HG03280 (cell line): ENCODE measurements at regions not wholly inside any gene's neighbourhood (a gene's known extent, or its start where the extent isn't known, plus 50 kb on each side); places are given as distances from the start of the nearest gene placed in this dataset.
"Not testable (repeated sequence)": the region's sequence is repeated elsewhere in the genome, so short reads cannot be mapped to it uniquely, and the experiment has no call there.

ENCODE experiments used
- ATAC-seq: cut with Tn5 transposase; IDR thresholded peaks from one replicate; pipeline ENCODE4 v1.9.1; 2021; ENCODE audit warnings: mild to moderate bottlenecking, moderate library complexity; ENCODE audit not compliant: unreplicated experiment

DNA sequence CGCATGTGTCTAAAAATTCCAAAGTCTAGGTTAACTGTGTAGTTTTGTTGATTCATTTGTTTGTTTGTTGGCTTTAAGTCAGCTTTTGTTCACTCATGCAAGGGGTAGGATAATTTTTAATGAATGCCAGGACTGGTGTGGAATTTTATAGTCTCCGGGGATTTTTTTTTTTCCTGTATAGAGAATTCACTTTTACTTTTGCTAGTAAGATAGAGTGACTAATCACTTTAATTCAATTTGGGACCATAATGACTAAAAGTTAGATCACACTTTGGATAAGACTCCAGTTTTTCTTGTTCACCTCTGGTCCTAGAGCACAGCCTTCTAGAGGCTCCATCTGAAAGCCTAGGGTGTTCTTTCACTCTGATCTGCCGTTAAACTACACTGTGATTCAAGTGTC, 1690.0 kb downstream of the PCDH9 start:
- no peak for ATAC-seq

DNA sequence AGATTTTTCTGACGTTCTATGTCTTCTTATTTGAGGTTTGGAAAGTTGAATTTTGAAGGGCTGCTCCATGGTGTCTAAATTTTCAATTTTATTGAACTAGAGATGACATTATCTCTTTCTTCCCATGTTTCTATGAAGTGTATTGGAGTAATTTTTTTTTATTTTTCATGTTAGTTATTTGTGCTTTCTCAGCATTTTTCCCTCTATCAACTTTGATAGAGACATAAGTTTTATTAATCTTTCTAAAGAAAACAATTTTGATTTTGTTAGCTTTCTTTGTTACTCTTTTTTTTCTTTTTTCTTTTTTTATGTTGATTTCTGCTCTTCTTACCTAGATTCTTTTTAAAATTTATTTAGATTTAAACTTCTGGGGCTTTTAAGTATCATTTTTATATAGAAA, 1694.8 kb downstream of the PCDH9 start:
- no peak for ATAC-seq

DNA sequence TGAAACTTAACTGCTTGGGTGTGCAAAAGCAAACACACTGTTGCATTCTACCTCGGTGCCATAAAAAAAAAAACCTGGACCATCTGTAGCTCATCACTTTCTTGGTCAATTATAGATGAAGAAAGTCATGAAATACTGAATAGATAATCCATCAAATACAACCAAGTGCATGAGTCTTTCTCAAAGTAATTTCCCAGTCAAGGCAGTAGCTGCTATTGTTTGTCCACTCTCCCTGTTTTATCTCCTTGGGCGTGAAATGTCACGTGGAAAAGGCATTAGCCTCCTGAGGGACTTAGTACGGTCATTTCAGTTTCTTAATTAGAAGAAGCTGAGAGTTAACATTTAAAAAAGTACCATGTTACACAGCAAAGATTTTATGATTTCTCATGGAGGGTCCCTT, 1697.9 kb downstream of the PCDH9 start:
- ATAC-seq = no peak

DNA sequence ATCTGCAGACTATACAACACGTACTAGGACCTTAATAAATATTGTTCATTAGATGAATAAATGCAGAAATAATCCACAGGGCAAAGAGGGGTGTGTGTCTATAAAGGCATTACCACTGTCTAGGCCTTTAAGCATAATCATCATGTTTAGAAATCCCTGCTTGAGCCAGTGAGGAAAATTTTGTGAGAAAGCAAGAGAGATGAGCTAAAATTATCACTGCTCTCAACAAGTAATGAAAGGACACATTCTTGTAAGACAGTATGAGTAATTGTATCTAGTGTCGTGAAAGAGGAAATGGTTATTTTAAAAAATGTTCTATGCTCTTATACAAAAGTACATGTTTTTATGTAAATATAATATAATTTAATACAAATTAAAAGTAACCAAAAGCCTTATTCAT, 1699.4 kb downstream of the PCDH9 start:
- ATAC-seq = no peak

DNA sequence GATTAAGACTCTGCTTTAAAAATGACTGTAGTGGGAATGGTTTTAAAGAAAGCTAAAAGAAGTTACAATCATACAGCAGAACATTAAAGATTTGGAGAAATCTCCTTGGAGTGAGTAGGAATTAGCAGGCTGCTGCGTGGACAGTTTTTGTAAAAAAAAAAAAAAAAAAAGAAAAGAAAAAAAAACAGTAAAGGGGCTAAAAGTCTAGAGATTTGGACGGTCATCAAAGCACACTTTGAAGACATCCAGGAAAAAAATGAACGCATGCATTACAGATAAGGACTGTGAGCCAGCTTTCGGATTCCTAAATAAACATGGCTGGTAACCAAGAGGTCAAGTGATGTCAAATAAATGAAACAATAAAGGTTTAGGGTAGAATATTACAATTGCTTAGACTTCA, 1700.6 kb downstream of the PCDH9 start:
- no peak for ATAC-seq

DNA sequence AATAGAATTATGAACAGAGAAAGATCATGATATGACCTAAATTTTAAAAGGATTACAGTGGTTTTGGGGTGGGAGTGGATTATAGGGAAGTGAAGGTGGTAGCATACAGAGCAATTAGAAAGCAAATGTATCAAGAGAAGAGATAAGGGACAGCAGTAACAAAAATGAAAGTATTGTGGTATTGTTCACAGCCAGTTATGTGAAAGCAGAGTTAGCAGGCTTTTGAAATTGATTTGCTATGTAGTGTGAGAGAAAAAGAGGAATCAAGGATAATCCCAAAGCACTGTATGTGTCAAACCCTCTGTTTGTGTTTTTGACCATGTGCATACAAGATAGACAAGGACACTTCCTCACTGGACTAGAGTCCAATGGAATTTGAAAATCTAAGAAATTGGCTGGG, 1721.4 kb downstream of the PCDH9 start:
- no peak for ATAC-seq

DNA sequence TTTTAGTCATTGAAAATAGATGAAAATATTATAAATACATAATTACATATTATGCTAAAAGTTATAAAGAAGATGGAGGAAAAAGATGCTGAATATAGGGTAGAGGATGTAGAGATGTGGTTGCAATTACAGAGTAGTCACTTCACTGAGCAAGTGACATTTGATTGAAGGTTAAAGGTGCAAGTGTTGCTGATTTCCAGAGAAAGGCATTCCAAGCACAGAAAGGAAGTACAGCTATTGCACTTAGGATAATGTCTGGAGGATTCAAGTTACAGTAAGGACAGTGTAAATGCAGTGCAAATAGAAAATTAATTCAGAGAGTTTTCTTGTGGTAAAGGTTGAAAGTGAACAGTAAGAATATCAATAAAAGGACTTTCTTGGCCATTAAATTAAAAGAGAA, 1721.8 kb downstream of the PCDH9 start:
- ATAC-seq = no peak

DNA sequence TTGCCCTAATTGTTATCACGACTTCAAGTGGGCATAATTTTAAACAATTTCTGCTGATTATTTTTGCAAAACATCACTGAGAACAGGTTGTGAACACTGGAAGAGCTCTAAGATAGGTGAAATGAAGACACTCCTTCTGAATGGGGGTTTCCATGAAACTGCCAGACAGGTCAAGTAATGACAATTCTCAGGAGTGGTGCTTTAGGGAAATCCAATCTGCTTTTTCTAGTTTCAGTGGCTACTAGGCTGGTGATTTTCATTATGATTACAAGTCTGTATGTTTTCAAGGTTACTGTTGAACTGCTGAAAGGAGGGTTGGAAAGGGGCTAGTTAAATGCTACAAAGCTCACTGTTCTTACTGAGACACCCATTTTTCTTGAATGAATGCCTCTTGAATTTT, 1724.2 kb downstream of the PCDH9 start:
- ATAC-seq = no peak

DNA sequence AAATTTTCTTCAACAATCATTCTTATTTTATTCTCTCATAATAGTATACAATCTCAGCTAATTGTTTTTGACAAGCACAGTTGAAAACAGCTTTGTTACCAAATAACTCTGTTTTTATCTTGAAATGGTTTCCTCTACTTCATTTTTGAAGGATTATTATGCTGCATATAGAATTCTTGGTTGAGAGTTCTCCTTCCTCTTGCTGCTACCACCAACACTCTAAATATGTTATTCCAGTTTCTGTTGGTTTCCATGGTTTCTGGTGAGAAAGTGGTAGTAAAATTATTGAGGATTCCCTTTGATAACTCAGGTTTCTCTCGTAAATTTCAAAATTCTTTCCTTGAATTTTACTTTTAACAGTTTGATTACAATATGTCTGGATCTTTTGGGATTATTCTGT, 1725.9 kb downstream of the PCDH9 start:
- no peak for ATAC-seq

DNA sequence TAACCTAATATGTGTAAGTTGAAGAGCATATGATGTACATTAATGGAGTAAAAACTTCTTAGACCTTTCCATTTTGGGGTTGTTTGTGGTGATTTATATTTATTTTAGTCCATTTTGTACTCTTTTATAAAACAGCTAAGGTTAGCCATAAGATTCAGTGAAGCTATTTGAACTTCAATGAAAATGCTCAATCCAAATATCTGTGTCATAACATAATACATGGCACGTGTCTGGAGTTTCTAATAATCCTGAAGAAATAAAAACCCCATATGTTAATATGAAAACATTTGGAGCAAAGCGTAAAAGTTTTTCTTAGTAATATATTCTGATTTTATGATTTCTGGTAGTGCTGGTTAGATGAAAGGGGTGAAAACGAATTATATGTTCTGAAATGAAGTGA, 1729.7 kb downstream of the PCDH9 start:
- ATAC-seq = no peak

DNA sequence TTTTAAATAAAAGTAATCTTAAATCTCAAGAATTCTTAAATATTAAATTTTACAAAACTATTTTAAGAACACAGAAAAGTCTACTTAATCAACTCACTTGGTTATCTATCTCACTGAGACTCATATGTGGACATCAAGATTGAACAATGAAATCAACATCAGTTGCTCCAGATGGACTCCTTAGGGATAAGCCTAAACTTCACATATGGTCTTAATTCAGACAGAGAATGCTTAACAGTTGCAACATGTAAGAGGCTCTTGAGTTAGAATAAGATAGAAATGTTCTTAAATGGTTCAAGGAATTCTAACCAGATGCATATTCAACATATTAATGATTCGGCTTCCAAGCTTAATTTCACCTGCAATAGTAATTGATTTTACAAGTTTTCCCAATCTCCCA, 1730.9 kb downstream of the PCDH9 start:
- ATAC-seq = no peak

DNA sequence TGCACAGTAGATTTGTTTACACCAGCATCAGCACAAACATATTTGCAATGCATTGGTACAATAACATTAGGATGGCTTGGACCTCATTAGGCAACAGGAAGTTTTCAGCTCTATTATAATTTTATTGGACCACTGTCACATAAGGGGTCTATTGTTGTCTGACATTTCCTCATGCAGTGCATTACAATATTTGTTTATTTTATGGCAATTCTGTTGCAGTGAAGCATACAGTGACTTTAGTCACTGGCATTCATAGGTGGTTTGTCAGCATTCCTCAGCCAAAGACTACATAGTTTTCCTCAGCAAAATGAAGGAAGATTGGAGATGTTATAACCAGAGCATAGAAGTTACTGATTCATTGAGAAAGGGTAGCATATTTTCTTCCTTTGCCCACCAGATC, 1732.9 kb downstream of the PCDH9 start:
- no peak for ATAC-seq

DNA sequence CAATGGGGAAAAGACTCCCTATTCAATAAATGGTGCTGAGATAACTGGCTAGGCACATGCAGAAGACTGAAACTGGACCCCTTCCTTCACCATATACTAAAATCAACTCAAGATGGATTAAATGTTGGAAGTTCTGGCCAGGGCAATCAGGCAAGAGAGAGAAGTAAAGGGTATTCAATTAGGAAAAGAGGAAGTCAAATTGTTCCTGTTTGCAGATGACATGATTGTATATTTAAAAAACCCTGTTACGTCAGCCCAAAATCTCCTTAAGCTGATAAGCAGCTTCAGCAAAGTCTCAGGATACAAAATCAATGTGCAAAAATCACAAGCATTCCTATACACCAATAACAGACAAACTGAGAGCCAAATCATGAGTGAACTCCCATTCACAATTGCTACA, 1739.4 kb downstream of the PCDH9 start:
- not testable (repeated sequence) for ATAC-seq

DNA sequence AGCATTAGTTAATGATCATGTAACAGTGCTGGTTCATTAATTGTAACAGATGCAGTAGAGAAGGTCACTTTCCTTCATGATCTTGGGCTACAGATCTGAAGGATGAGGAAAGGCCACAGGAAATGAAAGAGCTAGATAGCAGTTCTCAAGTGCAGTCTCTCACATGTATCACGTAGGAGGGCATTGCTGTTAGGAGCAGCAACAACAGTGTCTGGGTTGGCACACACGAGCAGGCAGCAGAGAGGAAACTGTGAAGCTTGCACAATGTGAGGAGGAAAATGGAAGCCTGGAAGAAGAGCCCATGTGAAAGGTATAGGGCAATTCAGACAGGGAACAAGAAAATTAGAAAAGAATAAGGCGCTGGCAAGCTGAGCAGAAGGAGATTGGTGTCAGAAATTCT, 1741.5 kb downstream of the PCDH9 start:
- no peak for ATAC-seq

DNA sequence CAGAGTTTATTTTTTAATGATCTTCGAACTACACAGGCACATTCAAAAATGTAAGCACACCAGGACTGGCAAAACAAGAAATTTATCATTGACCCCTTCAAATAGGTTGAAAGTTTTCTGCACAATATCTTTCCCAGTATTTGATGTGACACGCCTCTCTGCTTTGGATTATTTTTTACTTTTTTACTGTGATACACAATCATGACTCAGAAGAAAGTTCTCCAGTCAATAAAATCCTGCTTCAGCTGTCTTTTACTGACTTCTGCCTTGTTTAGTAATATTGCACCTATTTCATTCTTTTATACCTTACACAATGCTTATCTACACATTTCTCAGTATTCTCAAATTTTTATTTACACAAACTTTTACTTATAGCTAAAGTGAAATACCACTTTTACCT, 1750.4 kb downstream of the PCDH9 start:
- no peak for ATAC-seq

DNA sequence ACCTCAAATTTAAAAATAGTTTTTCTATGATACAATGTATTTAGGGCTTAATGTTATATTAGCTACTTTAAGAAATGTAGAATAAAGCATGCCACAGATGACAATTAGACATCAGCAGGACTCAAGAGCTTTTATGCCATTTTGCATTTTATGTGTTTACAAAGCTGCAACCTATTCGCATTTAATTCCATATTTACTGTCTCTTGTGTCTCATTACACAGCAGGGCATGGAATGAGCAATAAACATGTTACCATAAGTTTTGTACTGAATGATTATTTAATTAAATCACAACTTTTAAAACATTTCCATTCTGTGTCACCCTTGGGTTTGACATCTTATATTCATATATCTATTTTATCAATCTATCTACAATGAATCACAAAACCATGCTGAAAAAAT, 1756.9 kb downstream of the PCDH9 start:
- no peak for ATAC-seq

DNA sequence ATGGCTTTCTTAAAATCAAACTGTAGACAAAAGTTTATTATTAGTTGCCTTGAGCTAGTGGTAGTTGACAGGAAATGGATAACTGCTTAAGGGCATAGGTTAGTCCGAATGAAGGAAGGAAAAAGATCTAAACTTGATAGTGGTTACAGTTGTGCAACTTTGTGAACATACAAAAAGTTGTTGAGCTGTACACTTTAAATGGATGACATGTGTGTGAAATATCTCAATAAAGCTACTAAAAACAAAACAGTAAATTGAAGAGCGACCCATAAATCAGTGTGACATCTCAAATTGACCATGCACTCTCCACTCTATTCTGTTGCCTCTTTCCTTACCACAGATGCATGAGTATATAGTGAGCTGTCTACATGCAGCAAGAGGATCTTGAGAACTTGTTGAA, 1757.8 kb downstream of the PCDH9 start:
- no peak for ATAC-seq

DNA sequence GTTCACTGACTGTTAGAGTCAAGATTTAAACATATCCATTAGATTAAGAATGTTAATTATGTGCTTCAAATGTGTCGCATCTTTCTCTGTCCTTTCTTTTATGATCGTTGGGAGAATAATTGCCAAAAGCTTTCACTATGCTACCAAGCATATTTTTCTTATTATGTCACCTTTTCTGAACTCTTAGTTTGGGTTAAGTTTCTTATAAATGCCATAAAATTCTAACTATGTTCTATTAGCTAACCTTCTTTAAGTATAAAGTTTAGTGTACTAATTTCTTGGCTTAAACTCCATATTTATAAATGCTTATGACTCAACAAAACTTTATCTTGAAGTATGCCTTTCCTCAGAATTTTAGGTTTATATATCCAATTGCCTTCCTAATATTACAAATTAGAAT, 1759.4 kb downstream of the PCDH9 start:
- no peak for ATAC-seq

DNA sequence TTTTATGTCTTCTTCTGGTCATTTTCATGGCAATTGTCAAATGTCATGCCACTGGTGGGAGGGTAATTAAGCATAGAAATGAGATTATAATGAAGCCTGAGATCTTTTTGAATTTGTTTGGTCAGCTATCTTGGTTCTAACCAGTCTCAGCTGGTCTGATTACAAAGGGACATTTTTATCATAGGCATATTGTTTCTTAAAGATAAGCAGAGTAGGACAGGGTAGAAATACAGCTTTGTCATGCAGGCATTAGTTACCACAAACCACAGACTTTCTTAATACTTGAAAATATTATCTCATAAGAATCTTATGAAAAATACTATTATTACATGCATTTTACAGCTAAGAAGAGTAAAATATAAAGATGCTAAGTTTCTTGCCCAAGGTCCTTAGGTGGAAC, 1761.5 kb downstream of the PCDH9 start:
- ATAC-seq = no peak

DNA sequence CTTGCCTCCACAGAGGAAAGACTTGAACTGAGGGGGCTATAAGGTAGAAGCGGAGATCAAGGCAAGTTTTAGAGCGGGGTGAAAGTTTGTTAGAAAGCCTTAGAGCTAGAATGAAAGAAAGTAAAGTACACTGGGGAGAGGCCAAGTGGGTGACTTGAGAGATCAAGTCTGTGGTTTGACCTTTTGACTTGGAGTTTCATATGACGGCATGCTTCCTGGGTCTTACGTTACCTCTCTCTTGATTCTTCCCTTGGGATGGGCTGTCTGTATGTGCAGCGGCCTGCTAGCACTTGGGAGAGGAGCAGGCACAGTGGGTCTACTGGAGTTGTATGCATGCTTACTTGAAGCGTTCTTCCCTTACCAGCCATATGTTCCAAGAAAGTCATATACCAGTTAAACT, 1768.5 kb downstream of the PCDH9 start:
- no peak for ATAC-seq

DNA sequence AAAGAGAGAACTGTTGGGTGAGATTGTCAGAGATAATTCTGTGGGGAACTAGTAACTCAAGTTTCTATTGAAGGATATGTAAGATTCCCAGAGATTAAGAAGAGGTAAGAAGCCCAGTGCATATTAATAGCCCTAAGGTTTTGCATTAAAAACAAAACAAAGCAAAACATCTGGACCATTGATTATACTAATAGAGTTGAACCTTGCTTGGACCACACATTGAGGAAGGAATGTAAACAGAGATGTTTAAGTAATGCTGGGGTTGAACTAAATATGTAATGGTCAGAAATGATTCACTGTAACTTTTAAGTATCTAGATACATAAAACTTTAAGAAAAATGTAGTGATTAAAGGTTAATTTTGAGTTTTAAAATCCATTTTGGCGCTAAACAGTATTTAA, 1770.0 kb downstream of the PCDH9 start:
- no peak for ATAC-seq

DNA sequence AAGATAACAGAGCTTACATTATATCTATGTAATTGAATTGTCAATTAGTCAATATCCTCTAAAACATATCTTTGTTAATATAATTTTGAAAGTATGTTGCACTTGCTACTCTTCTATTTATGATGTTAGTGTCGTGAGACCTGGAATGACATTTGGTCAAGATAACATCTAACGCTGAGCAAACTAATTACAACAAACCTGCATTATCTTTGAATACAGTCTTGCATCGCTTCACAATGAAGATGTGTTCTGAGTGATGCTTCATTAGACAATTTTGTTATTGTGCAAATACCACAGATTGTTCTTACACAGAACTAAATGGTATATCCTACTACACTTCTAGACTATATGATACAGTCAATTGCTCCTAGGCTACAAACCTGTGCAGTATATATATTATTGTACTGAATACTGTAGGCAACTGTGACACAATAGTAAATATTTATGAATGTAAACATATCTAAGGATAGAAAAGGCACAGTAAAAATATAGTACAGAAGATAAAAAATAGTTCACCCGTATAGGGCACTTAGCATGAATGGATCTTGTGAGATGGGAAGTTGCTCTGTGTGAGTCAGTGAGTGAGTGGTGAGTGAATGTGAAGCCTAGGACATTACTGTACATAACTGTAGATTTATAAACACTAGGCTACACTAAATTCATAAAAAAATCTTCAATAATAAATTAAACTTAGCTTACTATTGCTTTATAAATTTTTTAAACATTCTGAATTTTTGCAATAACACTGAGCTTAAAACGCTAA, 1773.8 kb downstream of the PCDH9 start:
- no peak for ATAC-seq

DNA sequence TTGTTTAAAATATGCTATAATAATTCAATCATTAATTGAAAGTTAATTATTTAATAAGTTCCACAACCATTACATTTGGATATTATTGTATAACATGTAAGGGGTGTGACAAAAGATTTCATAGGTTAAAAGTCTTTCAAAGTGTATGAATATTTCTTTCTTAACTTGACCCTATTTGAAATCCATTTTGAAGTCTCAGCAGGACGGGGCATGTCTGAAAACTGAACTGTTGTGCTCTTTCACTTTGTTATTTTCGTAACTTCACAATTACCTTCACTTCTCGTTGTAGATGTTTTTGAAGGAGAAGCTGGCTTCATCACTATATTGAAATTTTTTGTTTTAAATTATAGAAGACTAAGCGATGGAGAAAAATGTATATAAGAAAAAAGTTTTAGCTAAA, 1775.7 kb downstream of the PCDH9 start:
- ATAC-seq = no peak
